Esophagus (tissue), 2 donors: ENCODE measurements at regions not wholly inside any gene's neighbourhood (a gene's known extent, or its start where the extent isn't known, plus 50 kb on each side); places are given as distances from the start of the nearest gene placed in this dataset.

ENCODE experiments used
- H3K27ac ChIP-seq, 2 donors: one replicate each; pipeline ENCODE4 v1.5.1; 2013; ENCODE audit warnings: low read depth in 2 of 2, mild to moderate bottlenecking in 2 of 2, inconsistent platforms in 1 of 2, low read length in 1 of 2, moderate library complexity in 1 of 2
- H3K27me3 ChIP-seq, 2 donors: one replicate each; pipeline ENCODE4 v1.6.1; 2013; ENCODE audit warnings: low read length in 2 of 2, control low read depth in 1 of 2, mild to moderate bottlenecking in 1 of 2; ENCODE audit not compliant: insufficient read depth in 2 of 2, control insufficient read depth in 1 of 2
- H3K36me3 ChIP-seq, 2 donors: one replicate each; pipeline ENCODE4 v1.6.1; 2013; ENCODE audit warnings: low read length in 1 of 2; ENCODE audit not compliant: control insufficient read depth in 2 of 2, insufficient read depth in 2 of 2
- H3K4me1 ChIP-seq, 2 donors: one replicate each; pipeline ENCODE4 v1.6.1; 2013; ENCODE audit warnings: low read length in 1 of 2; ENCODE audit not compliant: control insufficient read depth in 2 of 2, insufficient read depth in 2 of 2
- H3K4me3 ChIP-seq, 2 donors: one replicate each; pipeline ENCODE4 v1.5.1; 2013; ENCODE audit warnings: low read length in 2 of 2, mild to moderate bottlenecking in 2 of 2, low read depth in 1 of 2, moderate library complexity in 1 of 2
- H3K9me3 ChIP-seq, 2 donors: one replicate each; pipeline ENCODE4 v1.6.1; 2013; ENCODE audit warnings: mild to moderate bottlenecking in 2 of 2, low read depth in 1 of 2, low read length in 1 of 2, moderate library complexity in 1 of 2; ENCODE audit not compliant: control insufficient read depth in 2 of 2, insufficient read depth in 1 of 2
- WGBS, 2 donors: extraction: QIAGEN DNeasy Blood & Tissue Kit; methylation state at CpG; one replicate each; pipeline ENCODE4 v1.1.7; 2013; 5-methylcytosine and 5-hydroxymethylcytosine counted together
- donor health status: healthy with polysubstance abuse.
- donor health status: Bipolar disorder and iron deficiency.

DNA sequence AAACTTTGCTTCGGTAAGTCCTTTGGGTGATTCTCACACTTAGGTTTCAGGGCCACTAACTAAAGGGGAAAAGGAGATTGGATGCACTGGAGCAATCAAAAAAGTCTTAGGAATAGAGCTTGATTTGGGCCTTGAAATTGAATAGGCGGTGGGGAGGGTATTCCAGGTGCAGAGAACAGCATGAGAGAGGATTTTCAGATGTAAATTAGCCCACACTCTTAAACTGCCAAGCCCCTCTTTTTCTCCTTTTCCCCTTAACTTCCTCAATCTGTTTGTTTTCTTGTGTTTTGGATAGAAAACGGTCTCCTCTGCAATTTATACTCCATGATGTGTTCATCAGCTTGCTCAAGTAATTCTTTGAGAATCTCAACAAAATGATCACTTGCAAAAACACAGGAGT lies 62.1 kb upstream of the RIPOR2 start:
- Histone ChIP-seq H3K4me3 (no peak overlapping the region), H3K9me3 (no peaks in the 10 kb centered on the region), H3K27me3 (no peaks in the 10 kb centered on the region), H3K36me3 (no peaks in the 10 kb centered on the region), H3K27ac (no peak overlapping the region), H3K4me1 (no peaks in the 10 kb centered on the region)
- WGBS, 2 donors: 71 to 81% methylated on average over 3 of the region's 3 CpGs

DNA sequence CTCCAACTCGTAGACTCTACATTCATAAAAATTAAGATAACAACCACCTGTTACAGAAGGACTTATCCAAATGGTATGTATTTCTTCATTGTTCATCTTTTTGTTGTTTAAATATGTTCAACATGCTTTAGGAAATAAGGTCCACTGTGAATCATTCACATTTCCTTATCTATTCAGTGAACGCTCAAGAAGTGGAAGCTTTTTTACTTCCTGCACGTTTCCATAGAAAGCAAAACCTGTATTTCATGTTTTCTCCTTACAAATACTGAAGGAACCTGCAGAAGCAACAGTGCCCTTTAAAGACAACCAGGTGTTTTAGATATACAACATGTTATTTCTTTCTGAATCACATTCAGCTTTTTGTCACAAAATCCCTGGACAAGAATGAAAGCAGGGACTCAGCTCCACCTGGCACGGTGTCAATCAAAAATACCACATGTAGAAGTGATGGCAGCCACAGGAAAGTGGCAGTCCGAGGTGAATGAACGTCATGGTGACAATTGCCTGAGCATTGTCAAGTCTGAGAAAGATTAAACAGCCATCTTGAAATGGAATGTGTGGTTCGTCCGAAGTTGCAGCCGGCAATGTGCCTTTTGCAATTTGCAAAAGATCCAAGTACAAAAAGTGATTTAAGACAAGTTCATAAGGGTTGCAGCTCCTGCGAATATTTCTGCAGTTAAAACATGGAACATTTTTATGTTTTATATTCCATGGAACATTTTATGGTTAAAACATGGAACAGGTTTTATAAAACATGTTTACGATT lies 66.7 kb upstream of the RIPOR2 start:
- Histone ChIP-seq H3K27me3 (no peaks in the 10 kb centered on the region), H3K9me3 (no peaks in the 10 kb centered on the region), H3K4me1 (peaks cover 3 to 6% of the 10 kb centered on the region in 2 donors), H3K27ac (no peak overlapping the region), H3K36me3 (no peaks in the 10 kb centered on the region), H3K4me3 (no peak overlapping the region)
- 57 to 58% methylated on average over 11 of the region's 11 CpGs for WGBS, 2 donors

DNA sequence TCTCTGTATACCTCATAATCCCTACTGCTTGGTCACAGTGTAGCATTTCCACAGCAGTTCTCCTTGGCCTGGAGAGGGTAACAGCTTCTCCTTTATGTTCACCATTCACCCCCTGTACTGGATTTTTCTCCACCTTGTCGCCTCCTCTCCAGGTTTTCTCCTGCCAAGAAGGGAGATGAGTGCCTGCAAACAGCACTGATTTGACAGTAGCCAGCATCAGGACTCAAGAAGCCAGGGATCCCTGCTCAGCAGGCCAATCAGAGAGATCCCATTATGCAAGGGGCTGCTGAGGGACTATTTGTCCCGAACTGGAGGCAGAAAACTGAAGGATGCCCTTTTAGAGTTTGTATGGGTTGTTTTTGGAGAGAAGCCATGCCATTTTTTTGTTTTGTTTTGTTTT lies 68.6 kb upstream of the RIPOR2 start:
- H3K27ac ChIP-seq: peak overlapping the region; percentile 22 to 31
- H3K27me3 ChIP-seq: no peaks in the 10 kb centered on the region
- no peak overlapping the region for H3K4me3 ChIP-seq
- peaks cover 3 to 6% of the 10 kb centered on the region in 2 donors for H3K4me1 ChIP-seq
- H3K36me3 ChIP-seq: no peaks in the 10 kb centered on the region
- no peaks in the 10 kb centered on the region for H3K9me3 ChIP-seq
- WGBS, 2 donors: 64 to 83% methylated on average over 2 of the region's 2 CpGs

GRCh38 chr6:25005010-25005409 lies 69.2 kb upstream of the RIPOR2 start:
- Histone ChIP-seq H3K36me3 (no peaks in the 10 kb centered on the region), H3K4me3 (no peak overlapping the region), H3K4me1 (peaks cover 3 to 6% of the 10 kb centered on the region in 2 donors), H3K9me3 (no peaks in the 10 kb centered on the region), H3K27ac (peak overlapping the region in 1 of 2 donors; percentile 65), H3K27me3 (no peaks in the 10 kb centered on the region)
- 69 to 70% methylated on average over 4 of the region's 4 CpGs for WGBS, 2 donors

DNA sequence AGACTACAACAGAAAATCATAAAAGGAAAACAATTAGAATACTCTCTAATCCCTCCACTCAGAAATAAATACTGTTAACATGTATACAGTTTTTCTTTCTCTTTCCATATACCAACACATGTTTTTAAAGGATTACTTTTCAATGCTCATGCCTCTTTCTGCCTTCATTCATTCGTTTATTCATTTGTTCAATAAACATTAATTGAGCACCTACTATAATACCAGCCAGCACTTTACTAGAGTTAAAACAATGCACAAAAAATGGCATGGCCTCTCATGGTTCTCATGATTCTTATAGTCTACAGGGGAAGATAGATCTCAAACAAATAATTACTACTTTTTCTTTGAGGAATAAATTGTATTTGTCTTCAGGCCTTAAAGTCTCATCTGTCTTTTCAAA lies 70.3 kb upstream of the RIPOR2 start:
- WGBS, 2 donors: 60 to 71% methylated on average over 1 of the region's 1 CpG
- no peaks in the 10 kb centered on the region for H3K9me3 ChIP-seq
- H3K4me1 ChIP-seq: peaks cover 3 to 6% of the 10 kb centered on the region in 2 donors
- no peaks in the 10 kb centered on the region for H3K36me3 ChIP-seq
- H3K27ac ChIP-seq: peak overlapping the region in 1 of 2 donors; percentile 95
- no peaks in the 10 kb centered on the region for H3K27me3 ChIP-seq
- no peak overlapping the region for H3K4me3 ChIP-seq

DNA sequence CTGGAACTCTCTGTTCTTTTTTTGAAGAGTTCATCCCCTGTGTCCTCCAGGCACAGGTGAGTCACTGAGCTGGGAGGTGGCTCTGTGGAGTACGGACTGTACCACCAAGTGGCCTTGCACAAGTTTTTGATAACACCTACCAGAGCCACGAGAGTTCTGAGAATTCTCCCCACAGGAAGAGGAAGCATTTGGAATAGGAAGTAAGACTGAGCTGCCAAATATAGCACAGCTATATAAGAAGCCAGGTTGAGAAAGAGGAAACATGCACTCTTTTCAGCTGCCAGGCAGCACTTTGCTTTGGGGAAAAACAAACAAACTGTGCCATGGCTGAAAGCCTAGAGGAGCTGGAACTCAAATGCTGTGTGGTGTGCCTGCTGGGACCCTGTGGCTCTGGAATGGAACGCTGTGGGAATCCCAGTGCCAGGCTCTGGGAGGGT lies 70.8 kb upstream of the RIPOR2 start:
- Histone ChIP-seq H3K27ac (peak overlapping the region; percentile 95 to 96), H3K4me3 (no peak overlapping the region), H3K9me3 (no peaks in the 10 kb centered on the region), H3K36me3 (no peaks in the 10 kb centered on the region), H3K4me1 (peaks cover 3 to 6% of the 10 kb centered on the region in 2 donors), H3K27me3 (no peaks in the 10 kb centered on the region)
- 17 to 24% methylated on average over 3 of the region's 3 CpGs for WGBS, 2 donors

GRCh38 chr6:25007269-25007699 lies 71.5 kb upstream of the RIPOR2 start:
- WGBS, 2 donors: 61 to 70% methylated on average over 3 of the region's 3 CpGs
- no peaks in the 10 kb centered on the region for H3K27me3 ChIP-seq
- no peak overlapping the region for H3K4me3 ChIP-seq
- peak overlapping the region; percentile 71 to 95 for H3K27ac ChIP-seq
- no peaks in the 10 kb centered on the region for H3K36me3 ChIP-seq
- H3K9me3 ChIP-seq: no peaks in the 10 kb centered on the region
- H3K4me1 ChIP-seq: peaks cover 3 to 6% of the 10 kb centered on the region in 2 donors

DNA sequence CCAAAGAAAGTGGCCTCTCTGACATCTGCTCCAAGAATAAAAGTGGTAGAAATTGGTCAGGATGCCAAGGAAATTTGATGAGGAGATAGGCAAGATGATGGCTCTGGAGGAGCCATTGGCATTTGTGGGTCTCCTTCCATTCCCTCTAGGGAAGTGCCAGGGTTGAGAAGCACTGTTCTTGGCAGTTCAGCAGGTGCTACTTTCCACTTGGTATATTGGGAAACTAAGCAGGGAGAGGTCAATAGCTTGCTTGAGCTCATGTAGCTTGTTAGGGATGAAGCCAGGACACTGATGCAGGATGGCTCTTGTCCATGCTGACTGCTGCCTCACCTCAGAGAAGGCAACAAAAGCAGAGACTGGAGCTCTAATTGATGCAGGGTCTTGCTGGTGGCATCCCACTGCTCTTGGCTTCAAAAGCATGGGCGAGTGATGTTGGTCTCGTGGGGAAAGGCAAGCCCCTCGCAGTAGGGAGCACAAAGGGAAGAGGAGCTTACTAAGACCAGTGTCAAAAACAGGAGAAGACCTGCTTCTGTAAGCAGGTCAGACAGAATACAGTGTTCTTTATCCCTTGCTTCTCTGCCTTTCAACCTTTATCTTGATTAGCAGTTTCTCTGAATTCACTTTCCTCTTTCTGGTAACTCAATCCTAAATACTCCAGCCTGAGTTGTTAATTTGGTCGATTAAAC lies 73.1 kb upstream of the RIPOR2 start:
- Histone ChIP-seq H3K4me3 (no peak overlapping the region), H3K4me1 (peaks cover 3 to 6% of the 10 kb centered on the region in 2 donors), H3K9me3 (no peaks in the 10 kb centered on the region), H3K27me3 (no peaks in the 10 kb centered on the region), H3K27ac (no peak overlapping the region), H3K36me3 (no peaks in the 10 kb centered on the region)
- 89 to 90% methylated on average over 4 of the region's 4 CpGs for WGBS, 2 donors

DNA sequence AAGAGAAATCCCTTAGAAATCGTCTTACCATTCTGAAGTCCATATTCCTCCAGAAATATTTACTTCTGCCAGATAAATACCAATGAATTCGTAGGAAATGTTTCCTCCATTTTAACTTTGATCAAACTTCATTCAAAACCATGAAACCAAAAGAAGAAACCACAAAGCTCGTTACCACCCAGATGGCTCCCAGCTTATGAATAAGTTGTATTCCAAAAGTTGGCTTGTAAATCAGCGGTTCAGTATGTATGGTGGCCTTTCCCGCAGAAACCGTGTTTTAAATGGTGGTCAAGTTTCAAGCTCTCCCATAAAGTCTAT lies 73.6 kb upstream of the RIPOR2 start:
- WGBS, 2 donors: 90 to 92% methylated on average over 6 of the region's 6 CpGs
- Histone ChIP-seq H3K4me1 (peaks cover 2 to 4% of the 10 kb centered on the region in 2 donors), H3K27me3 (no peaks in the 10 kb centered on the region), H3K9me3 (no peaks in the 10 kb centered on the region), H3K36me3 (no peaks in the 10 kb centered on the region), H3K4me3 (no peak overlapping the region), H3K27ac (no peak overlapping the region)

DNA sequence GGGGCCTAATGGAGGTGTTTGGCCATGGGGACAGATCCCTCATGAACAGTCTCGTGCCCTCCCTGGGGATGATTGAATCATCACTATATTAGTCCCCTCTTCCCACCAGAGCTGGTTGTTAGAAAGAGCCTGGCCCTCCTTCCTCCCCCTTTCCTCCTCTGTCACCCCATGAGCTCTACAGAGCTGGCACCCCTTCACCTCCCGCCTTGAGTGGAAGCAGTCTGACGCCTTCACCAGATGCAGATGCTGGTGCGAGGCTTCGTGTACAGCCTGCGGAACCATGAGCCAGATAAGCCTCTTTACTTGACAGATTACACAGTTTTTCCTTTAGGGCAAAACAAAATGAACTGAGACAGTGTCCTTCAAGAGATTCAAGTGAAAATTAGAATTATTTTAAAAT lies 74.4 kb upstream of the RIPOR2 start:
- Histone ChIP-seq H3K36me3 (no peaks in the 10 kb centered on the region), H3K4me3 (no peak overlapping the region), H3K9me3 (no peaks in the 10 kb centered on the region), H3K4me1 (peaks cover 0 to 4% of the 10 kb centered on the region in 2 donors), H3K27ac (no peak overlapping the region), H3K27me3 (no peaks in the 10 kb centered on the region)
- WGBS, 2 donors: 88 to 89% methylated on average over 6 of the region's 6 CpGs
